Type B pancreatic cell (in vitro differentiated cells): ENCODE measurements at regions not wholly inside any gene's neighbourhood (a gene's known extent, or its start where the extent isn't known, plus 50 kb on each side); places are given as distances from the start of the nearest gene placed in this dataset.

Experiments
- DNase-seq: peaks from one replicate; pipeline ENCODE4 v3.0.0; 2021; ENCODE audit warnings: mixed read lengths; ENCODE audit not compliant: unreplicated experiment; ENCODE audit errors: extremely low spot score
- H3K27ac Mint-ChIP-seq: 2 replicates; pipeline ENCODE4 v1.8.0; 2021; ENCODE audit warnings: mild to moderate bottlenecking, mixed read lengths
- H3K27me3 Mint-ChIP-seq: 2 replicates; pipeline ENCODE4 v1.8.0; 2021; ENCODE audit warnings: mixed read lengths
- H3K36me3 Mint-ChIP-seq: 2 replicates; pipeline ENCODE4 v1.8.0; 2021; ENCODE audit warnings: mixed read lengths
- H3K4me1 Mint-ChIP-seq: one replicate; pipeline ENCODE4 v1.8.0; 2021; ENCODE audit warnings: mixed read lengths; ENCODE audit not compliant: unreplicated experiment
- H3K4me3 Mint-ChIP-seq: 2 replicates; pipeline ENCODE4 v1.8.0; 2021; ENCODE audit warnings: mild to moderate bottlenecking, mixed read lengths
- H3K9me3 Mint-ChIP-seq: 2 replicates; pipeline ENCODE4 v1.8.0; 2021; ENCODE audit warnings: mixed read lengths
- TF ChIP-seq, protein P1 (sequence below): fragments of 200-600 bp; sonication (generic); conservative IDR thresholded peaks from 2 replicates; pipeline ENCODE4 v1.5.0; 2021; ENCODE audit warnings: antibody characterized with exemption, mild to moderate bottlenecking

DNA sequence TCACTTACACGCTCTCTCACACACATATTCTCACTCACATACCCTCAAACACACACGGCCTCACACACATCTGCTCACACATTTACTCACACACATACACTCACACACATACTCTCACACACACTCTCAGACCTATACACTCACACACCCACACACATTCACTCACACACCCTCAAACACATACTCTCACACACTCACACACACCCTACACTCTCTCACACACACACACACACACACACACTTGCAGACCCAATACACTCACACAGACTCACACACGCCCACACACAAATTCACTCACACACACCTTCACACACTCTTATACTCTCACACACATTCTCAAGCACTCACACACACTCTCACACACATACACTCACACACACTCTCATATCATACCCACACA lies 155.5 kb upstream of the BACE2 start:
- Mint-ChIP-seq H3K27ac (no peak overlapping the region), H3K4me1 (peaks cover 20% of the 10 kb centered on the region), H3K27me3 (no peaks in the 10 kb centered on the region), H3K9me3 (peaks cover 5% of the 10 kb centered on the region), H3K36me3 (no peaks in the 10 kb centered on the region), H3K4me3 (no peak overlapping the region)
- TF ChIP-seq, protein P1, sequence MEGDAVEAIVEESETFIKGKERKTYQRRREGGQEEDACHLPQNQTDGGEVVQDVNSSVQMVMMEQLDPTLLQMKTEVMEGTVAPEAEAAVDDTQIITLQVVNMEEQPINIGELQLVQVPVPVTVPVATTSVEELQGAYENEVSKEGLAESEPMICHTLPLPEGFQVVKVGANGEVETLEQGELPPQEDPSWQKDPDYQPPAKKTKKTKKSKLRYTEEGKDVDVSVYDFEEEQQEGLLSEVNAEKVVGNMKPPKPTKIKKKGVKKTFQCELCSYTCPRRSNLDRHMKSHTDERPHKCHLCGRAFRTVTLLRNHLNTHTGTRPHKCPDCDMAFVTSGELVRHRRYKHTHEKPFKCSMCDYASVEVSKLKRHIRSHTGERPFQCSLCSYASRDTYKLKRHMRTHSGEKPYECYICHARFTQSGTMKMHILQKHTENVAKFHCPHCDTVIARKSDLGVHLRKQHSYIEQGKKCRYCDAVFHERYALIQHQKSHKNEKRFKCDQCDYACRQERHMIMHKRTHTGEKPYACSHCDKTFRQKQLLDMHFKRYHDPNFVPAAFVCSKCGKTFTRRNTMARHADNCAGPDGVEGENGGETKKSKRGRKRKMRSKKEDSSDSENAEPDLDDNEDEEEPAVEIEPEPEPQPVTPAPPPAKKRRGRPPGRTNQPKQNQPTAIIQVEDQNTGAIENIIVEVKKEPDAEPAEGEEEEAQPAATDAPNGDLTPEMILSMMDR = no peak
- no peak for DNase-seq

DNA sequence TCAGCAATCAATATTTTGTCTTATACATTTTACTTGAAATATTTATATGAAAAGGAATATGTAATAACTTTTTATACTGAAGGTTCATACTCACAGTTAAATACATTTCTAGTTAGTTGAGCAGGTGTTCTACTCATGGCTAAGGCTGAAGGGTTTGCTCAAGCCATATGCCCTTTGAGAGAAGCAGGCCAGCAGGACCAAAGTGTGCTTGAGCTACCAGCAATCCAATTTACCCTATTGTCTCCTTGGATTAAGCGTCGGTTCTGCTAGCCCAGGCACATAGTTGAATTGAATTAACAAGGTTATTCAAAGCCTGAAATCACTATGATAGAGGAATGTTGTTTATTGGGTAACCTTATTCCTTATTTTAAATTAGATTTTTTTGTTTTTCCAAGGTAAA lies 151.5 kb upstream of the BACE2 start:
- Mint-ChIP-seq H3K27me3 (no peaks in the 10 kb centered on the region), H3K27ac (no peak overlapping the region), H3K4me3 (no peak overlapping the region), H3K4me1 (peaks cover 4% of the 10 kb centered on the region), H3K9me3 (no peaks in the 10 kb centered on the region), H3K36me3 (no peaks in the 10 kb centered on the region)
- TF ChIP-seq, protein P1 = no peak
- no peak for DNase-seq

DNA sequence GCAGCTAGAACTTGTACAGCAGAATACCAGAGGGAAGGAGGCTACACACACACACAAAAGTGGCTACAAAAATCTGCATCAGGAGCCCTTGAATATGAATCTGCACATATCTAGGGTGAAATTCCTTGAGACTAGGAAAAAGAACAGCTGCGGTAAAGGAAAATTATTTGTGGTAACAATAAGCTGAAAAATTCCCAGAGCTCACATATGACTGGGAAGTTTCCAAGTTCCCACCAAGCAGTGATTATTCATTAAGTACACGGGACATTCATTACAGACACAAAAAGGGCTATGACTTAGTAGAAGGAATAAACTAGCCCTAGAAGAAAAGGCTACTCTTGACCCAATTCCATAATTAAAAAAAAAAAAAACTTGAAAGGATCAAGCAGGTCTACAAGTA lies 149.5 kb upstream of the BACE2 start:
- H3K27ac Mint-ChIP-seq = no peak overlapping the region
- DNase-seq = no peak
- no peaks in the 10 kb centered on the region for H3K27me3 Mint-ChIP-seq
- no peaks in the 10 kb centered on the region for H3K36me3 Mint-ChIP-seq
- H3K4me1 Mint-ChIP-seq = peaks cover 4% of the 10 kb centered on the region
- no peaks in the 10 kb centered on the region for H3K9me3 Mint-ChIP-seq
- TF ChIP-seq, protein P1 = no peak
- no peak overlapping the region for H3K4me3 Mint-ChIP-seq

DNA sequence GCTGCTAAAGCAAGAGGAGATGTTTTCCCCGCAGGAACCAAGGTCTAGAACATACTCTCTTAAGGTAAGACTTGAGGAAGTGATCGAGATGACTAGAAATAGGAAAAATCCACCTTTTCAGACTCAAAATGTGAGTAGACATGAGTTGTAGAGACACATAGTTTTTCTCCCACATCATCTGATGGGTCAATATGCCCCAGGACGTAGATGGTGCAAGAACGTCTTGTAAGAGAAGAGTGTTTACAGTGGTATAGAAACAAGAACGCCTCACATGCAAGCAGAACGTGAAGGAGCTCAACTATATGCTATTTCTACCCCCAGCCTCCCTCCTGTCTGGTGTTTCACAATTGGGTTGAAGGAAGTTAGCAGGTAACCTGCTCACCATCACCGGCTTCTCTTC lies 144.0 kb upstream of the BACE2 start:
- H3K9me3 Mint-ChIP-seq = peaks cover 8% of the 10 kb centered on the region
- TF ChIP-seq, protein P1 = no peak

DNA sequence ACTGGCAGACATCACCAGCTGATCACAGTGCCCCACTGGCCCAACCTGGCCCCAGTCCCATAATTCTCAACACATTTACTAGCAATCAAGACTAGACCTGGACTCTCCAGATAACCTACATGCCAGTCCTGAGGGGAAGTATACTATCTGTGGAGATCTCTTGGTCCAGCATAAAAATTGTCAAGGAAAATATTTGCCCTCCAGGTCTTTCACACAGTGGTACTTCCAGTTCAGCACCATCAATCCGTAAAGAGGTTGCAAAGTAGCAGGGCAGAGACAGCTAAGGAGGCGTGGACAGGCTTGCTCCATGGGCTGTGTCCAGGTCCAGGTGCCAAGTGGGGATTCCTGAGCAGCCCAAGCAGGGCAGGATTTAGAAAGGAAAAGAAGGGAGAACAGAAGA lies 143.6 kb upstream of the BACE2 start:
- Mint-ChIP-seq H3K27ac (peak overlapping the region; percentile 87), H3K4me1 (peaks cover 25% of the 10 kb centered on the region), H3K4me3 (peak overlapping the region; percentile 72), H3K9me3 (peaks cover 10% of the 10 kb centered on the region), H3K36me3 (no peaks in the 10 kb centered on the region), H3K27me3 (no peaks in the 10 kb centered on the region)
- TF ChIP-seq, protein P1 = no peak
- no peak for DNase-seq

More for the DNA sequence above, 144.0 kb upstream of the BACE2 start:
- no peaks in the 10 kb centered on the region for H3K27me3 Mint-ChIP-seq
- no peaks in the 10 kb centered on the region for H3K36me3 Mint-ChIP-seq
- peak overlapping the region; percentile 32 for H3K4me3 Mint-ChIP-seq
- peak overlapping the region; percentile 87 for H3K27ac Mint-ChIP-seq
- H3K4me1 Mint-ChIP-seq = peaks cover 21% of the 10 kb centered on the region
- DNase-seq = no peak

DNA sequence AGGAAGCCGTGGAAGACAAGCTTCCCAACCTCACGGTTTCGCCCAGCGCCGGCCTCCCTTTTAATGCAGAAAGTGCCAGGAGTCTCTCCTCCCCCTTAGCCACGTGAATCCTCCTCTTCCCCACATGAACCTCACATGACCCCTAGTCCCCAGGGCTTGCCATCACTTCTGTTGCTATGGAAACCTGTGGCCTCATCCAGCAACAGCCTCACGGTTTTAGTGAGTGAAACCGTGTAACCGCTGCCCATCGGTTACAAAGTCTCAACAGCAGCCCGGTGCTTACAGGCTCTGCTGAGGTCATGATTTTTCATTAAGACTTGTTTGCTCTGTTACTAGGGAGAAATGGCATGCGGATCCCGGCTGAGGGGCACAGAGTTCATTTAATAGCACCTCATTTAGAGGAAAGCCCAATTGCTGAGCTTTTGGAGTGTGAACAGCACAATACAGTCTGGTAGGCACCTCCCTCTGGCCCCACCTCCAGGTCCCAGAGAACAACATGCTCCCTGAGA lies 143.2 kb upstream of the BACE2 start:
- peak; percentile 71 for DNase-seq
- Mint-ChIP-seq H3K9me3 (peaks cover 10% of the 10 kb centered on the region), H3K4me1 (peaks cover 30% of the 10 kb centered on the region), H3K4me3 (peak overlapping the region; percentile 72), H3K27me3 (no peaks in the 10 kb centered on the region), H3K27ac (peak overlapping the region; percentile 87), H3K36me3 (no peaks in the 10 kb centered on the region)
- TF ChIP-seq, protein P1 = no peak
